Upper lobe of left lung (tissue), 4 donors: ENCODE measurements at regions not wholly inside any gene's neighbourhood (a gene's known extent, or its start where the extent isn't known, plus 50 kb on each side); places are given as distances from the start of the nearest gene placed in this dataset.

Source experiments
- CTCF ChIP-seq, 6 experiments: fragments of 450-650 bp in 4 of 6; fragments of 200-600 bp in 2 of 6; sonication (generic) in 2 of 6; IDR thresholded peaks; one replicate each; pipeline ENCODE4 v1.5.1; 2016 to 2019; ENCODE audit warnings: antibody characterized with exemption in 6 of 6
- EP300 ChIP-seq, 4 donors: sonication (generic); formaldehyde crosslinking; IDR thresholded peaks; one replicate each; pipeline ENCODE4 v1.5.1; 2017; ENCODE audit warnings: antibody characterized with exemption in 4 of 4, control low read depth in 2 of 4

GRCh38 chrX:94936722-94937121 is 1262.7 kb downstream of the FAM133A start:
- TF ChIP-seq EP300 (IDR thresholded peaks at IDR 0.05) (no peak), CTCF (IDR thresholded peaks at IDR 0.05) (no peak)
